ENCODE measurements at regions not wholly inside any gene's neighbourhood (a gene's known extent, or its start where the extent isn't known, plus 50 kb on each side); places are given as distances from the start of the nearest gene placed in this dataset.
"Not testable (repeated sequence)": the region's sequence is repeated elsewhere in the genome, so short reads cannot be mapped to it uniquely, and the experiment has no call there.

DNA sequence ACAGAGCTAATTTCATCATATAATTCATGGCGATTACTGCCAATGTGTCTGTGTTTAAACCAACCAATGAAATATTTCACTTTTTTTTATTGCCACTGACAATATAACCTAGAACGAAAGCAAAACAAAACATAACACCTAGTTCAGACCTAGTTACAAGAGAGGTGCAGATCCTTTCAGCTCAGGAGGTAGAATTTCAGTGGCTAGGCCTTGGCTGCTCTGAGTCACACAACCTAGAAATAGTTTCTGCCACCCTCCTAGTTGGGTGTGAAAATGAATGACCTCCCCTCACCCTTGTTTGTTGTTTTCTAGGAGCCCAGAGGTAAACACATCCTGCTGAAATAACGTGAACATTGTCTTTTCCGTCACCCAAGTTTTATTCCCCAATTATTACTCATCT is 356.3 kb downstream of the HTR1B start:
- no peak overlapping the region for H3K4me3 ChIP-seq (ENCODE audit: low read length)
- H3K4me1 ChIP-seq (ENCODE audit: insufficient read depth, low read length): no peaks in the 10 kb centered on the region
- no peak overlapping the region for H3K27ac ChIP-seq (ENCODE audit: low read length)
- no peaks in the 10 kb centered on the region for H3K36me3 ChIP-seq (ENCODE audit: insufficient read depth, low read depth, low read length)
- H3K9ac ChIP-seq (ENCODE audit: low read depth, low read length): no peak overlapping the region
- no peaks in the 10 kb centered on the region for H3K9me3 ChIP-seq (ENCODE audit: insufficient read depth, low read depth, low read length)
- no peaks in the 10 kb centered on the region for H3K27me3 ChIP-seq (ENCODE audit: insufficient read depth, low read length)

GRCh38 chr6:77105091-77105490 is 358.2 kb downstream of the HTR1B start:
- Histone ChIP-seq H3K4me3 (ENCODE audit: low read length) (no peak overlapping the region), H3K9ac (ENCODE audit: low read depth, low read length) (no peak overlapping the region), H3K4me1 (ENCODE audit: insufficient read depth, low read length) (no peaks in the 10 kb centered on the region), H3K27ac (ENCODE audit: low read length) (no peak overlapping the region), H3K36me3 (ENCODE audit: insufficient read depth, low read depth, low read length) (no peaks in the 10 kb centered on the region), H3K27me3 (ENCODE audit: insufficient read depth, low read length) (no peaks in the 10 kb centered on the region), H3K9me3 (ENCODE audit: insufficient read depth, low read depth, low read length) (no peaks in the 10 kb centered on the region)

GRCh38 chr6:77097940-77098339 is 365.4 kb downstream of the HTR1B start:
- Histone ChIP-seq H3K27me3 (ENCODE audit: insufficient read depth, low read length) (no peaks in the 10 kb centered on the region), H3K4me1 (ENCODE audit: insufficient read depth, low read length) (no peaks in the 10 kb centered on the region), H3K27ac (ENCODE audit: low read length) (no peak overlapping the region), H3K9me3 (ENCODE audit: insufficient read depth, low read depth, low read length) (no peaks in the 10 kb centered on the region), H3K4me3 (ENCODE audit: low read length) (no peak overlapping the region), H3K9ac (ENCODE audit: low read depth, low read length) (no peak overlapping the region), H3K36me3 (ENCODE audit: insufficient read depth, low read depth, low read length) (no peaks in the 10 kb centered on the region)

- H3K9ac ChIP-seq (ENCODE audit: low read depth, low read length): no peak overlapping the region
- H3K36me3 ChIP-seq (ENCODE audit: insufficient read depth, low read depth, low read length): no peaks in the 10 kb centered on the region
- no peaks in the 10 kb centered on the region for H3K9me3 ChIP-seq (ENCODE audit: insufficient read depth, low read depth, low read length)
- no peak overlapping the region for H3K4me3 ChIP-seq (ENCODE audit: low read length)
- H3K27ac ChIP-seq (ENCODE audit: low read length): no peak overlapping the region
- H3K4me1 ChIP-seq (ENCODE audit: insufficient read depth, low read length): no peaks in the 10 kb centered on the region
- no peaks in the 10 kb centered on the region for H3K27me3 ChIP-seq (ENCODE audit: insufficient read depth, low read length)
Observed at GRCh38 chr6:77095936-77096627, 367.2 kb downstream of the HTR1B start.

GRCh38 chr6:77094821-77095220 is 368.5 kb downstream of the HTR1B start:
- no peak overlapping the region for H3K9ac ChIP-seq (ENCODE audit: low read depth, low read length)
- no peak overlapping the region for H3K4me3 ChIP-seq (ENCODE audit: low read length)
- no peak overlapping the region for H3K27ac ChIP-seq (ENCODE audit: low read length)
- H3K36me3 ChIP-seq (ENCODE audit: insufficient read depth, low read depth, low read length): no peaks in the 10 kb centered on the region
- H3K9me3 ChIP-seq (ENCODE audit: insufficient read depth, low read depth, low read length): no peaks in the 10 kb centered on the region
- no peaks in the 10 kb centered on the region for H3K27me3 ChIP-seq (ENCODE audit: insufficient read depth, low read length)
- H3K4me1 ChIP-seq (ENCODE audit: insufficient read depth, low read length): no peaks in the 10 kb centered on the region

- H3K4me3 ChIP-seq (ENCODE audit: low read length): no peak overlapping the region
- no peak overlapping the region for H3K27ac ChIP-seq (ENCODE audit: low read length)
- no peaks in the 10 kb centered on the region for H3K36me3 ChIP-seq (ENCODE audit: insufficient read depth, low read depth, low read length)
Observed at GRCh38 chr6:77092971-77093370, 370.3 kb downstream of the HTR1B start.

DNA sequence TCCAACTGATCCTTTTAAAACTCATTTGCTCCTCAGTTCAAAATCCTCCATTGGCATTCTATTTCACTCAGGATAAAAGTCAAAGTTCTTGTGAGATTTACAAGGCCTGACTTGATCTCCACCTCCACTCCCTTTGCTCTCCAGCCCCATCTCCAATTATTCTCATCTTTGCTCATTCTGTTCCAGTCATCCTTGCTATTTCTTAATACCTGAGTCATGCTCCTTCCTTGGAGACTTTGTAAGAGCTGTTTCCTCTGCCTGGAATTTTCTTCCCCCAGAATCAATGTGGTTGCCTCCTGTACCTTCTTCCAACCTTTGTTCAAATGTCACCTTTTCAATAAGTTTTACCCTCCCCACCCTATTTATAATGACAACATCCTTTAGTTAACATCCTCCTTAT is 373.5 kb downstream of the HTR1B start:
- H3K27ac ChIP-seq (ENCODE audit: low read length): no peak overlapping the region
- no peaks in the 10 kb centered on the region for H3K4me1 ChIP-seq (ENCODE audit: insufficient read depth, low read length)
- no peak overlapping the region for H3K9ac ChIP-seq (ENCODE audit: low read depth, low read length)
- no peaks in the 10 kb centered on the region for H3K9me3 ChIP-seq (ENCODE audit: insufficient read depth, low read depth, low read length)
- H3K4me3 ChIP-seq (ENCODE audit: low read length): no peak overlapping the region
- no peaks in the 10 kb centered on the region for H3K36me3 ChIP-seq (ENCODE audit: insufficient read depth, low read depth, low read length)
- H3K27me3 ChIP-seq (ENCODE audit: insufficient read depth, low read length): no peaks in the 10 kb centered on the region

More at GRCh38 chr6:77092971-77093370, 370.3 kb downstream of the HTR1B start:
- Histone ChIP-seq H3K9ac (ENCODE audit: low read depth, low read length) (no peak overlapping the region), H3K4me1 (ENCODE audit: insufficient read depth, low read length) (no peaks in the 10 kb centered on the region), H3K9me3 (ENCODE audit: insufficient read depth, low read depth, low read length) (no peaks in the 10 kb centered on the region), H3K27me3 (ENCODE audit: insufficient read depth, low read length) (no peaks in the 10 kb centered on the region)

- not testable (repeated sequence) for H3K36me3 ChIP-seq (ENCODE audit: insufficient read depth, low read depth, low read length); H3K27ac ChIP-seq (ENCODE audit: low read length); H3K9ac ChIP-seq (ENCODE audit: low read depth, low read length); H3K27me3 ChIP-seq (ENCODE audit: insufficient read depth, low read length); H3K9me3 ChIP-seq (ENCODE audit: insufficient read depth, low read depth, low read length); H3K4me1 ChIP-seq (ENCODE audit: insufficient read depth, low read length); H3K4me3 ChIP-seq (ENCODE audit: low read length)
Observed at GRCh38 chr6:77087794-77088318, 375.4 kb downstream of the HTR1B start.

- no peaks in the 10 kb centered on the region for H3K9me3 ChIP-seq (ENCODE audit: insufficient read depth, low read depth, low read length)
- no peak overlapping the region for H3K27ac ChIP-seq (ENCODE audit: low read length)
- peaks cover 7% of the 10 kb centered on the region for H3K4me1 ChIP-seq (ENCODE audit: insufficient read depth, low read length)
- H3K9ac ChIP-seq (ENCODE audit: low read depth, low read length): no peak overlapping the region
- H3K4me3 ChIP-seq (ENCODE audit: low read length): no peak overlapping the region
- no peaks in the 10 kb centered on the region for H3K36me3 ChIP-seq (ENCODE audit: insufficient read depth, low read depth, low read length)
- H3K27me3 ChIP-seq (ENCODE audit: insufficient read depth, low read length): no peaks in the 10 kb centered on the region
Observed at GRCh38 chr6:77074037-77074713, 389.1 kb downstream of the HTR1B start.

DNA sequence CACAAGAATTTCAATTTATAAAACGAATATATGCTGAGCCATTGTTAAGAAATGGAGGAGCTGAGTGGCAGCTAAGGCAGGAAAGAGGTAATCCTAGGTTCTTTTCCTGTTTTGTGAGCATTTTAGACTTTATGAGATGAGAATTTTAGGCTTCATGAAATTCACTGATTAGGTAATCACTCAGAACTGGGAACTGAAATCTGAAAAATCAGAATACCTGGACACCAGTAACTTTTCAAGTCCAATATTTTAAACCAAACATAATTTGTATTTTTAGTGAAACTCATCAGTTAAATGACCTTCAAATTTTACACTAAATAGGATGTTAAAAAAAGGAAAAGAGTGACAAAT is 389.9 kb downstream of the HTR1B start:
- no peak overlapping the region for H3K27ac ChIP-seq (ENCODE audit: low read length)
- no peak overlapping the region for H3K9ac ChIP-seq (ENCODE audit: low read depth, low read length)
- no peaks in the 10 kb centered on the region for H3K36me3 ChIP-seq (ENCODE audit: insufficient read depth, low read depth, low read length)
- no peaks in the 10 kb centered on the region for H3K27me3 ChIP-seq (ENCODE audit: insufficient read depth, low read length)
- H3K9me3 ChIP-seq (ENCODE audit: insufficient read depth, low read depth, low read length): no peaks in the 10 kb centered on the region
- no peak overlapping the region for H3K4me3 ChIP-seq (ENCODE audit: low read length)
- H3K4me1 ChIP-seq (ENCODE audit: insufficient read depth, low read length): peaks cover 7% of the 10 kb centered on the region

GRCh38 chr6:77072694-77073409 is 390.4 kb downstream of the HTR1B start:
- Histone ChIP-seq H3K9ac (ENCODE audit: low read depth, low read length) (no peak overlapping the region), H3K9me3 (ENCODE audit: insufficient read depth, low read depth, low read length) (no peaks in the 10 kb centered on the region), H3K27me3 (ENCODE audit: insufficient read depth, low read length) (no peaks in the 10 kb centered on the region), H3K27ac (ENCODE audit: low read length) (no peak overlapping the region), H3K4me1 (ENCODE audit: insufficient read depth, low read length) (peaks cover 7% of the 10 kb centered on the region), H3K36me3 (ENCODE audit: insufficient read depth, low read depth, low read length) (no peaks in the 10 kb centered on the region), H3K4me3 (ENCODE audit: low read length) (no peak overlapping the region)

DNA sequence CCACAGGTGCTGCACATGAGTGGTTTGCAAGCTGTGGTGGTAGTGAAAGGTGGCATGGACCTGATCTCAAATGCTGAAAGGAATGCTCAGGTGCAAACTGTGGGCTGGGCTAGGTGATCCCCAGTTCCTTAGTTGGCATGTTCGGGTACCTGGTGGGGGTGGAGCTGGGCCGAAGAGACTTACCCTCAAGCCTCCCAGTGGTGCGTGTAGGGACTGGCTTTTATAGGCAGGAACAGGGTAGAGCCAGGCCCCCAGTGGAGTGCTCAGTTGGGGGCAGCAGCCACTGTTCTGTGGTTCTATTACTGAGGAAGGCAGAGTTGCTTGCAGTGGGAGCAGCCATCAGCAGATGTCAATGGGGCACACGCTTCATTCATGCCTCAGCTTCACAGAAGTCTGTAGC is 399.8 kb downstream of the HTR1B start:
- no peak overlapping the region for H3K27ac ChIP-seq (ENCODE audit: low read length)

More for the DNA sequence above, 399.8 kb downstream of the HTR1B start:
- Histone ChIP-seq H3K4me3 (ENCODE audit: low read length) (no peak overlapping the region), H3K9ac (ENCODE audit: low read depth, low read length) (no peak overlapping the region), H3K4me1 (ENCODE audit: insufficient read depth, low read length) (no peaks in the 10 kb centered on the region), H3K9me3 (ENCODE audit: insufficient read depth, low read depth, low read length) (no peaks in the 10 kb centered on the region), H3K27me3 (ENCODE audit: insufficient read depth, low read length) (no peaks in the 10 kb centered on the region), H3K36me3 (ENCODE audit: insufficient read depth, low read depth, low read length) (no peaks in the 10 kb centered on the region)
